HUDEP-2 (cell line): ENCODE measurements at regions not wholly inside any gene's neighbourhood (a gene's known extent, or its start where the extent isn't known, plus 50 kb on each side); places are given as distances from the start of the nearest gene placed in this dataset.
A peak's percentile ranks its signal among the peaks of the same experiment; 100 is the strongest.
"Not testable (repeated sequence)": the region's sequence is repeated elsewhere in the genome, so short reads cannot be mapped to it uniquely, and the experiment has no call there.

ENCODE experiments used
- DNase-seq, 76 experiments: peaks; one replicate each; lab custom pipeline; 2025; ENCODE audit not compliant: unreplicated experiment in 76 of 76; lab: John Stamatoyannopoulos, UW

GRCh38 chr7:156055206-156055822 is 243.1 kb upstream of the SHH start:
- no peak for DNase-seq

DNA sequence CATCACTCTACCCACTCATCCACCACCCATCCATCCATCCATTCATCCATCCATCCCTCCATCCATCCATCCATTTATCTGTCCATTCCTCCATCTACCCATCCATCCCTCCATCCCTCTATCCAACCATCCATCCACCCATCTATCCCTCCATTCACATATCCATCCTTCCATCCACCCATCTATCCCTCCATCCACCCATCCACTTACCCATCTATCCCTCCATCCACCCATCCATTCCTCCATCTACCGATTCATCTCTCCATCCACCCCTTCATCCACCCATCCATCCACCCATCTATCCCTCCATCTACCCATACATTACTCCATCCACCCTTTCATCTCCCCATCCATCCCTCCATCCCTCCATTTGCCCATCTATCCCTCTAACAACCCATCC is 239.6 kb upstream of the SHH start:
- DNase-seq = no peak

GRCh38 chr7:156050636-156051569 is 238.6 kb upstream of the SHH start:
- no peak for DNase-seq

GRCh38 chr7:156049366-156049765 is 237.1 kb upstream of the SHH start:
- DNase-seq = no peak

GRCh38 chr7:156046031-156046560 is 233.8 kb upstream of the SHH start:
- no peak for DNase-seq

GRCh38 chr7:156043416-156044178 is 231.3 kb upstream of the SHH start:
- DNase-seq = no peak

DNA sequence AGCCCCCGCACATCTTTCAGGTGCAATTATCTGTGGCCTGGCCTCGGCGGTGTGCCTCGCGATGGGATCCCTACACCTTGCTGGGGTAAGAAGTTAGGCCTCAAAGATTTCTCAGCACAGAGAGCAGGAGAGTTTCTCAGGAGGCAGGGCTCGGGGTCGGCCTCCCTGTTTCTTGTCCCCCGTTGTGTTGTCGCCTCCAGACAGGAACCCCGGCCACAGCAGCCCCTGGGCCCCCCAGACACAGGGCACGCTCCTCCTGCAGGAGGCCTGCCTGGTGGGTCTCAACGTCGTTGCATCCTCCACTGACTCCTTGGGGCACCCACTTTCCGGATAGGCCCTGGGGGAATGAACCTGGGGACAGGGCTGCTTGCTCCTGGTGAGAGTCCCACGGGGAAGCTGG is 229.1 kb upstream of the SHH start:
- no peak for DNase-seq

DNA sequence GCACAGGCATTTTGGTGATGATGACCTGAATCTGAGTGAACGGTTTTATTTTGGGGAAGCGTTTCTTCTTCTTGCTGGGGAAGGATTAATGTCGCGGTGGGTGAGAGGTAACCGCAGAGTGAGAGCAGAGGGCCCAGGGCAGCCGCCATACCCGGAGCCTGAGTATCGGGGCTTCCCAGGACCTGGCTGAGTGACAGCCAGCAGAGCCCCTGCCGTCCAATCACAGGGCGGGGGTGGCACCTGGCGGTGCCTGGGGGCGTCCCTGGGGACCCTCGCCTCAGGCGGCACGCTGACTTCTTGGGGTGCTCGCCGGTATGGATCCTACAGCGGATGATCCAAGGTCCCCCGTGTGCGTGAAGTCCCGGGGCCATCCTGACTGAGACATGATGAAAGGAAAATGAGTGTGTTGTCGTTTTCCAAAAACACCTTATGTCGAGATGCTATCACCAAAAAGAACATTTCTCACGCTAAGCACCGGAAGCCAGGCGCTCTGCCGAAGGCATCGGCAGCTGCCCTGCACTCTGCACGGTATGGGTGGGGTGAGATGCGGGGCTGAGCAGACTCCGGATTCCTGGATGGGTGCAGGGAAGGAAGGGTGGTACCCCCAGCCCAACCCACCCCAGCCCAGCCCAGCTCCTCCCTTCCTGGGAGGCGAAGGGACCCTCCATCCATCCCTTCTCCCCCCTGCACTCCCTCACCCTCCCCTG is 227.9 kb upstream of the SHH start:
- no peak for DNase-seq

GRCh38 chr7:156039194-156039593 is 226.9 kb upstream of the SHH start:
- DNase-seq = no peak

- DNase-seq = no peak
Observed at GRCh38 chr7:156038345-156038744, 226.1 kb upstream of the SHH start.

- no peak for DNase-seq
Observed at GRCh38 chr7:156036153-156036552, 223.9 kb upstream of the SHH start.

DNA sequence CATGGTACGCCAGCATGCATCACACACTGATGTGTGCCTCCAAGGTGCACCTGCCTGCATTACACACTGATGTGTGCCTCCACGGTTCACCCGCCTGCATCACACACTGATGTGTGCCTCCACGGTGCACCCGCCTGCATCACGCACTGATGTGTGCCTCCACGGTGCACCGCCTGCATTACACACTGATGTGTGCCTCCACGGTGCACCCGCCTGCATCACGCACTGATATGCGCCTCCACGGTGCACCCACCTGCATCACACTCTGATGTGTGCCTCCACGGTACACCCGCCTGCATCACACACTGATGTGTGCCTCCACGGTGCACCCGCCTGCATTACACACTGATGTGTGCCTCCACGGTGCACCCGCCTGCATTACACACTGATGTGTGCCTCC is 223.1 kb upstream of the SHH start:
- DNase-seq = not testable (repeated sequence)

GRCh38 chr7:156034397-156034796 is 222.1 kb upstream of the SHH start:
- DNase-seq = peak in 6 of 76 experiments; percentile 3 to 15 (median 8)

- DNase-seq = no peak
Observed at GRCh38 chr7:156032973-156033372, 220.7 kb upstream of the SHH start.

DNA sequence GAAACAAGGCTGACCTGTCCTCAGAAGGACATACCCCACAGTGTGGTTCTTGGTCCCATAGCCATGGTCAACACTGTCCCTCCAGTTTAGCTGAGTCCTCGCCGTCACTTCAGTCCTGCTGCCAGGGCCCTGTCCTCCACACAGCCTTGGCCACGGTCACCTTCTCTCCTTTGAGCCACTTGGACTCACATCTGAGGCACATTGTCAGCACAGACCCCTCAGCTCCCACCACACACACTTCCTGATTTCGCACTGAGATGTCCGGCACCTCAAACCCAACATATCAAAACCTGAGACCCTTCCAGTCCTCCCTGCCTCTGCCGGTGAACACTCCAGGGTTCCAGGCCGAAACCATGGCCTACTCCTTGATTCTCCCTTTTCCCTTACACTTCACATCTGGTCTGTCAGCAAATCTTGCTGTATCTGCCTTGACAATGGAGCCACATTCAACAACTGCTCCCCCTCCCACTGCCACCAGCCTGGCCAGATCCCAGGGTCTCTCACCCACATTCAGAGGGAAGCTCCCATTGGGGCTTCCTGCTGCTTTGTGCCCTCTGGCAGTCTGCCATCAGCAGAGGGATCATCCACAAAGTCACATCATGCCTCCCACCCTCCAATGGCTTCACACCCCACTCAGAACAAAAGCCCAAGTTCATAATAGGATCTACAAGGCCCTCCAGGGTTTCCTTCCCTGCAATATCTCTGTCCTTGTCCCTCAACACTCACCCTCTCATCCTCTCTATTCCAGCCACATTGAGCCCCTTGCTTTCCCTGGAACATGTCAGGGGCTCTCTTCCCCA is 219.6 kb upstream of the SHH start:
- no peak for DNase-seq

- no peak for DNase-seq
Observed at GRCh38 chr7:156029460-156030007, 217.3 kb upstream of the SHH start.

- DNase-seq = no peak
Observed at GRCh38 chr7:156028521-156028920, 216.3 kb upstream of the SHH start.

GRCh38 chr7:156027821-156028220 is 215.6 kb upstream of the SHH start:
- DNase-seq = no peak

GRCh38 chr7:156026603-156027002 is 214.3 kb upstream of the SHH start:
- no peak for DNase-seq
